Stimulated activated CD4-positive, alpha-beta T cell treated with anti-CD3 and anti-CD28 coated beads, Interleukin-2, amount 100 ng/mL, for 24 hours (primary cell): ENCODE measurements at regions not wholly inside any gene's neighbourhood (a gene's known extent, or its start where the extent isn't known, plus 50 kb on each side); places are given as distances from the start of the nearest gene placed in this dataset.
"Not testable (repeated sequence)": the region's sequence is repeated elsewhere in the genome, so short reads cannot be mapped to it uniquely, and the experiment has no call there.

ENCODE experiments used
- DNase-seq, 2 donors: peaks; one replicate each; pipeline ENCODE4 v3.0.0-alpha.2; 2020

GRCh38 chr14:71758229-71758951, 173.8 kb upstream of the RGS6 start:
- DNase-seq: no peak

DNA sequence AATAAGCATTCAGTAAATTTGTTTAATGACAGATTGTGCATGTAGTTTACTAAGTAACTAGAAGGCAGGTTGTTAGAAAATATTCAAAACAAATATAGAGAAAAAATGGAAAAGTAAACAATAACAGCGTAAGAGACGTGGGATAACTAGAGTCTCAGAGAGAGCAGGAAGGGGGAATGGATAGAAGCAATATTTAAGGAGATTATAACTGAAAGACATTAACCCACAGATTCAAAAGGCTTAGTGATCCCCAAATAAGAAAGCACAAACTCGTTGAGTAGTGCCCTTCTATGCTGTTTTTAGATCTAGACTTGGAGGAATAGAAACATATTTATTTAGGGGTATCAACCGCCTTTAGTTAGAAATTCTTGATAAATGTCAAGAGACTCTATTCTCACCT, 169.7 kb upstream of the RGS6 start:
- DNase-seq: no peak

DNA sequence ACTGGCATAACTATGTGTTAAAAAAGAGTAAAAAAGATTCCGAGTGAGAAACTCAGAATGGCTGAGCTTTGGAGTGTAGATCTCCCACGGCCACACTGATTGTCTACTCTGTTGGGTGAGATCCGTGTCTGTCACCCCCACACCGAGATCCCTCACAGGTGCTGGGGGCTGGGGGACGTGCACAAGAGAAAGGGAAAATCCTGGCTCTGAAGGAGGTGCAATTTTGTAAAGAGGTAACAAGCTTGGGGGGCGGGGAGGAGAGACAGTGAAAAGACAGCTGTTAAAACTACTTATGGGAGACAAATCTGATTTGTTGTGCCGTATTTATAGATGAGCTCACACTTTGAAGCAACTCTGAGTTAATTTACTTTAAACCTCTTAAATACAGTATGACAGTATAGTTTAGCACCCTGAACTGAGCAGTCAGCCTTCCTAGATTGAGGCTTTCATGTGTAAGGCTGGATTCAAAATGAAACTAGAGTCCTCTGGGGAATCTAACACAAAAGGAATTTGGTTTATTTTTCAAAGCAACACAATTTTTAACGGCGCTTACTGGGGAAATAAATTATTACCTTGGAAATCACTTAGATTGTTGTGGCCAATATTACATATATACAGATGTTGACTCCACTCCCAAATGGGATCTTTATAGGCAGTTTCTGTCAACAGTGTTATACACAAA, 167.4 kb upstream of the RGS6 start:
- DNase-seq: no peak

GRCh38 chr14:71765505-71765904, 166.7 kb upstream of the RGS6 start:
- no peak for DNase-seq

GRCh38 chr14:71770431-71770830, 161.8 kb upstream of the RGS6 start:
- no peak for DNase-seq

DNA sequence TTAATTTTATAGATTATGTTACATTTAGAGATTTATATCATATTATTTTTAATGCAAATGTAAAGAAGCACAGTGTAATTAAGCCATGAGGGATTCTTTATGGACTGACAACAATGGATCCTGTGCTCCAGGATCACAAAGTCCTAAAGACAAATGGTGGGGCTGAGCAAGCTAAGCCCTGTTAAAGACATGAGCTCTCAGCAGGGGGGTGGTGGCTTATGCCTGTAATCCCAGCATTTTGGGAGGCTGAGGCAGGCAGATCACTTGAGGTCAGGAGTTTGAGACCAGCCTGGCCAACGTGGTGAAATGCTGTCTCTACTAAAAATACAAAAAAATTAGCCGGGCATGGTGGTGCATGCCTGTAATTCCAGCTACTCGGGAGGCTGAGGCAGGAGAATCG, 160.8 kb upstream of the RGS6 start:
- DNase-seq: not testable (repeated sequence)

DNA sequence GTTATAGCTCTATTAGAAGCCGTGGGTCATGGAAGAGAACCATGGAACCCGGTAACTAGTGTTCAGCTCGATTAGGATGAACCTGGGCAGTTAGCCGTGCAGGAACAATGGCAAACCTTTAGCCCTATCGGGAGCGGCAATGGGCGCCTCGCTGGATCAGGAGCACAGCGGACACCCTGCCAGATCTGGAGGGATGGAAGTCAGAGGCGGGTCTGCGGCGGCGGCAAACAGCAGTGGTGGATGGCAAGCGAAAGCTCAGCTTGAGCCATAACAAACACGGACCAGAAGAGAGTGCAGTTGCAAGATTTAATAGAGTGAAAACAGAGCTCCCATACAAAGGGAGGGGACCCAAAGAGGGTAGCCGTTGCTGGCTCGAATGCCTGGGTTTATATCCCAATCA, 160.2 kb upstream of the RGS6 start:
- DNase-seq: not testable (repeated sequence)

DNA sequence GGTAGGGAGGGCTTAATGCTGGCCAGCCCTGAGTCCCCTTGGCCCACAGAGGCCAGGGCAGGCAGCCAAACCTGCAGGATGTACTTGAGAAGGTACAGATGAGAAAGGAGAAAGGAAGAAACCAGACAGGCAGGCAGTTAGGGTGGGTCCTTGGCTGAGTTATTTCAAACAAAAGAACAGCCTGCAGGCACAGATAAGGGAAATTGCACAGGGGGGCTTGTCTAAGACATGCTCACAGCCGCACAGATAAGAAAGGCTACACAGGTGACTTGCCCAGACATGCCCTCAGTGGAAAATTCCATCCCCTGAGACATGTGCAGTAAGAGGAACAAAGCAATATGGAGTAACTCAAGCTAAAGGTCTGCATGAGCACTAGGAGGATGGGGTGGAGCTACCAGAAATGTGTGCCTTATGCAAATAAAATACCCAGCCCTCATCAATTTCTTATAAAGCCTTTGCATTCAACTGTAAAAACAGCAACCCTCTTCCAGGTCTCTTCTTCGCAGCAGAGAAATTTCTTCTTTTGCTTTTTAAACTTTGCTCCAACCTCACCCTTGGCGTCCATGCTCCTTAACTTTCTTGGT, 158.2 kb upstream of the RGS6 start:
- DNase-seq: no peak

GRCh38 chr14:71776471-71777360, 155.5 kb upstream of the RGS6 start:
- DNase-seq: no peak

DNA sequence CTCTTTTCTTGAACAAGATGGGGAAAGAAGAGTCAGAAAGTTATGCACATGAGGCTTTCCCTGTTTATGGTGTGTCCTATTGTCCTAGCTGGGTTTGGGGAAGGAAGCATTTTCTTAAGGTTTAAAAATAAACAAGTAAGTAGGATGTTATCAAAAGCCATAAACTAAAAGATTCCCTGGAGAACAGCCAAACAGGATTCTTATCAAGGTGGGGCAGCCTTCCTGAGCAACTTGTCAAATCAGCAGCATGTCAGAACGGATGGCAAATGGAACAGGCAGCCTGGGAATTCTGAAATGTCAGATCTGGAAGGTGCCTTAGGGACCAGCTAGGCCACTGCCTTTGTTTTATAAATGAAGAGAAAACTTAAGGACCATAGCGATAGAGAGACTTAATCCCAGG, 152.2 kb upstream of the RGS6 start:
- no peak for DNase-seq

DNA sequence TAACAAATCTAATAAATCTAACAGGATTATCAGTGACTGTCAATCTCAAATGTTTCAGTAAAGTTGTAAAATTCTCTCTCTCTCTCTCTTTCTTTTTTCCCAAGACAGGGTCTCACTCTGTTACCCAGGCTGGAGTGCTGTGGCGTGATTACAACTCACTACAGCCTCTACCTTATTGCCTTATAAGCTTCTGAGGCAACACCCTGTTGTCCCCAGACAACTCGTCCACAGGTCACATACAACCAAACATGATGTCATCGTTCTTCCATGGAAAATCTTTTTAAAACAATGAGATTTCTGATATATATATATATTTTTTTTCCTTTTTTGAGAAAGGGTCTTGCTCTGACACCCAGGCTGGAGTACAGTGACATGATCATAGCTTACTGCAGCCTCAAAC, 151.4 kb upstream of the RGS6 start:
- no peak for DNase-seq

DNA sequence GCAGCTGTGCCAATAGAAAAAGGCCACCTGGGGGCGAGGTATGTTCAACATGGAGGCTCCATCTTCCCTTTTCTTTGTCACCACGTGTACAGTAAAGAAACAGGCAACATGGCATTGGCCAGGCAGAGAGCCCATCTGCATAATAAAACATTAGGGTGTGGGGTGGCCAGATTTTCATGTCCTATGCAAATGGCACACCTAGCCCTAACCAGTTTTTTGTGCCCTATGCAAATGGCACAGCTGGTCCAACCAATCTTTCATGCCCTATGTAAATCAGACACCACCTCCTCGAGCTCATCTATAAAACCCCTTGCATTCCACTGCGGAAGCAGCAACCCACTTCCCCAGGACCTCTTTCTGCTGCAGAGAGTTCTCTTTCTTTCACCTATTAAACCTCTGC, 149.1 kb upstream of the RGS6 start:
- DNase-seq: no peak

DNA sequence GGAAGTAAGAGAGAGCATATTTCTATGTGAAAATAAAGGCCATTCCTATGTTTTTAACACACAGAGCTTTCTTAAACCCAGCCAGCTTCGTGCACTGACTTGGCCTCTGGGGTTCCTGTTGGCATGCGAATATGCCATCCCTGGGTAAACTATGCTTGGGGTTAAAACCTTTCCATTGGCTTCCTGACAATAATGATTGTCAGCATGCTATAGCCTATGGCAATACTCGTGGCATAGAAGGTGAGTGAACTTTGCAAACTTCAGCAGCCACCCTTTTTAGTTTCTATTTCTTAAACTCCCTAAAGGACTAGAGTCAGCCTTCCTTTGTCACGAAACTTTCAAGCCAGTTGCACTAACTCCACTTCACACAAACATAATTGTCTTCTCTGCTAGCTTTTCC, 148.4 kb upstream of the RGS6 start:
- DNase-seq: no peak

GRCh38 chr14:71789005-71789404, 143.2 kb upstream of the RGS6 start:
- no peak for DNase-seq

DNA sequence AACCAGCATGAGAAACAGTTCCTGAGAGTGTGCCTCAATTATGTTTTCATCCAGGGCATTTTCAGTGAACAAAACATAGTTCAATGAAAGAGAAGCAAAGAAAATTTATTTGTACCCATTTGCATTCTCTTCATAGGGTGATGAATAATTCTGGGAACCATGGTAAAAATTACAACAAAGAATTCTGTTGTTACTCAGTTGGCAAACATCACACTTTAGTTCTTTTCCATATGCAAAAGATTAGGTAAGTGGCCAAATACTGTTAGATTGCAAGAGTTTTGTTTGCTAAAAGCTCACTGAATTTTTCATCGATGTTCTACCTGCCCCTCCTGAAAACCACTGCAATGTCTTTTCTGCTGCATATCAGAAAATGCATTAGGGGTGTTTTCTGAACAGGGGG, 132.4 kb upstream of the RGS6 start:
- DNase-seq: no peak

GRCh38 chr14:71800878-71801277, 131.4 kb upstream of the RGS6 start:
- DNase-seq: no peak

- no peak for DNase-seq
Observed at GRCh38 chr14:71803539-71804260, 128.5 kb upstream of the RGS6 start.

GRCh38 chr14:71804992-71805391, 127.2 kb upstream of the RGS6 start:
- DNase-seq: no peak

GRCh38 chr14:71807049-71807448, 125.2 kb upstream of the RGS6 start:
- not testable (repeated sequence) for DNase-seq

DNA sequence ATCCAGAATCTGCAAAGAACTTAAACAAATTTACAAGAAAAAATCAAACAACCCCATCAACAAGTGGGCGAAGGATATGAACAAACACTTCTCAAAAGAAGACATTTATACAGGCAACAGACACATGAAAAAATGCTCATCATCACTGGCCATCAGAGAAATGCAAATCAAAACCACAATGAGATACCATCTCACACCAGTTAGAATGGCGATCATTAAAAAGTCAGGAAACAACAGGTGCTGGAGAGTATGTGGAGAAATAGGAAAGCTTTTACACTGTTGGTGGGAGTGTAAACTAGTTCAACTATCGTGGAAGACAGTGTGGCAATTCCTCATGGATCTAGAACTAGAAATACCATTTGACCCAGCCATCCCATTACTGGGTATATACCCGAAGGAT, 121.4 kb upstream of the RGS6 start:
- not testable (repeated sequence) for DNase-seq

DNA sequence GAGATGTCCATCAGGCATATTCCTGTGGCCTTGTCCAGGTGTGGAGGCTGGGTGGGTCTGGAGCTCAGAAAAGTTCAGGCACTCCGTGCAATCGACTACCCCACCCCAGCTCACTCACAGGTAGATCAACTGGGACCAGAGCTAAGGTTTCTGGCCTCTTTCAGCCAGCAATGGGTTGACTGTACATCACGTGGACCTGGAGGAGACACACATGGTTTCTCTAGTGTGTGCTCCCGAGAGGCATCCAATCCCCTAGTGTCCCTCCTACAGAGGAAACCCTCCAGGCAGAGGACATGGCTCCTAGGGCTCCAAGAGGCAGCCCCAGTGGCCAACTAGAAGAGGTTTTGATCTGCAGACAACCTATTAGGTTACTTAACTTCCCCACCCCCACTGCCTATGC, 119.5 kb upstream of the RGS6 start:
- no peak for DNase-seq

DNA sequence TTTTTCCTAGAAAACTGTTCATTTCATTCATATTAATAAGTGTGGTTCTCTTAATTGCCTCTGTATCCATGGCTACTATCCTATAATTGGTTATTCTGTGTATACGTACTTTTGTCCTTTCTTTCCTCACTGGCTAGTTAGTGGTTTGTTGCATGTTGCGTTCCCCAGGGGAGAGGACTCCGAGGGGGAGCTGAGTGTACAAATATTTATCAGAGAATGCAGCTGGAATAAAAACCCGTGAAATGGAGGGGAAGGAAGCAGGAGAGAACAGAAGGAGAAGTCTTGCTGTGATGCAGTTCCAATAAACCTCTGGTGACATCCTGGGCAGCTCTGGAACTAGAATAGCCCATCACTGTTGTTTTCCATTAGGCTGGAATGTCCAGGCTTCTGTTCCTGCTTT, 117.1 kb upstream of the RGS6 start:
- no peak for DNase-seq

- no peak for DNase-seq
Observed at GRCh38 chr14:71824816-71825215, 107.4 kb upstream of the RGS6 start.
